Left ventricle myocardium inferior (tissue), 1 donor: ENCODE measurements at regions not wholly inside any gene's neighbourhood (a gene's known extent, or its start where the extent isn't known, plus 50 kb on each side); places are given as distances from the start of the nearest gene placed in this dataset.

ENCODE experiments used
- DNase-seq: peaks from one replicate; pipeline ENCODE4 v3.0.0-alpha.2; 2020
- H3K27ac ChIP-seq: fragments of 200-600 bp; replicated peaks from 2 replicates; pipeline ENCODE4 v1.8.0; 2021
- H3K27me3 ChIP-seq: fragments of 200-600 bp; 2 replicates; pipeline ENCODE4 v1.8.0; 2021; ENCODE audit warnings: low read depth
- H3K36me3 ChIP-seq: fragments of 200-600 bp; 2 replicates; pipeline ENCODE4 v1.8.0; 2021
- H3K4me1 ChIP-seq: fragments of 200-600 bp; 2 replicates; pipeline ENCODE4 v1.8.0; 2021
- H3K4me3 ChIP-seq: fragments of 200-600 bp; 2 replicates; pipeline ENCODE4 v1.8.0; 2021; ENCODE audit warnings: mild to moderate bottlenecking, moderate library complexity
- H3K9me3 ChIP-seq: fragments of 200-600 bp; replicated peaks from 2 replicates; pipeline ENCODE4 v1.8.0; 2021
- intact Hi-C: fragments of 100-400 bp; cut with micrococcal nuclease; formaldehyde crosslinking; loops from one replicate; pipeline ENCODE4 v1.11.0; 2022
- TF ChIP-seq, protein P1 (sequence below): fragments of 200-600 bp; IDR thresholded peaks from 2 replicates; pipeline ENCODE4 v1.8.0; 2021; ENCODE audit warnings: antibody characterized with exemption, mild to moderate bottlenecking, borderline replicate concordance
- donor health status: DM: no; HTN: yes; CAD: no; lungs with severe emphysema.

DNA sequence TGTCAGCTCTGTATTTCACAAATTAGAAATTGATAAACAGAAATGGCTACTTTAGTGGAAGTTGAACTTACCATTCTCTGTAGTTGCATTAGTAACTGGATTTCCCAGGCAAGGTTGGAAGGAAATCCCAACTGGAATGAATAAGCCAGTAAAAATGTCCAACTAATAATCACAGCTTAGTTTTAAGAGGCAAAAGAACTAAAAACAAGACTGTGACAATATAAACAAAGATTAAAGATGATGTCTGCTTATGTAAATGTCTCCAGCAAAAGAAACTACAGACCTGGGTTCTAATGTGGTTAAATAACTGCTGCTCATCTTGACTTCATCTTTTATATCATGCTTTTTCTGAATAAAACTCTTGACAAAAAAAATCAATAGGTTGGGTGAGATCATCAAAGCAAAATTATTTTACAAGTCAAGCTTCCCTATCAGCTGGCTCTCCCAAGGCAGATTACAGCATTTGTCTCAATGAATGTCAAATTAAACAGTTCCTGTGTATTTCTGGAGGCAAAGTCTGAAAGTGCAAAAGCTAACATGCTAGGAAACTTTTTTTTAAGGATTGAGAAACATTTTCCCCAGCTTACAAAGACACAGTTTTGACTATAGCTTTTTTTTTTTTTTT lies 62.3 kb upstream of the HMHB1 start:
- no peaks in the 10 kb centered on the region for H3K4me1 ChIP-seq
- DNase-seq, result no peak
- no peaks in the 10 kb centered on the region for H3K27me3 ChIP-seq
- TF ChIP-seq, protein P1, sequence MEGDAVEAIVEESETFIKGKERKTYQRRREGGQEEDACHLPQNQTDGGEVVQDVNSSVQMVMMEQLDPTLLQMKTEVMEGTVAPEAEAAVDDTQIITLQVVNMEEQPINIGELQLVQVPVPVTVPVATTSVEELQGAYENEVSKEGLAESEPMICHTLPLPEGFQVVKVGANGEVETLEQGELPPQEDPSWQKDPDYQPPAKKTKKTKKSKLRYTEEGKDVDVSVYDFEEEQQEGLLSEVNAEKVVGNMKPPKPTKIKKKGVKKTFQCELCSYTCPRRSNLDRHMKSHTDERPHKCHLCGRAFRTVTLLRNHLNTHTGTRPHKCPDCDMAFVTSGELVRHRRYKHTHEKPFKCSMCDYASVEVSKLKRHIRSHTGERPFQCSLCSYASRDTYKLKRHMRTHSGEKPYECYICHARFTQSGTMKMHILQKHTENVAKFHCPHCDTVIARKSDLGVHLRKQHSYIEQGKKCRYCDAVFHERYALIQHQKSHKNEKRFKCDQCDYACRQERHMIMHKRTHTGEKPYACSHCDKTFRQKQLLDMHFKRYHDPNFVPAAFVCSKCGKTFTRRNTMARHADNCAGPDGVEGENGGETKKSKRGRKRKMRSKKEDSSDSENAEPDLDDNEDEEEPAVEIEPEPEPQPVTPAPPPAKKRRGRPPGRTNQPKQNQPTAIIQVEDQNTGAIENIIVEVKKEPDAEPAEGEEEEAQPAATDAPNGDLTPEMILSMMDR, result no peak
- H3K4me3 ChIP-seq, result no peak overlapping the region
- H3K9me3 ChIP-seq, result no peaks in the 10 kb centered on the region
- intact Hi-C loops, result no loop called here
- H3K36me3 ChIP-seq, result no peaks in the 10 kb centered on the region
- no peak overlapping the region for H3K27ac ChIP-seq

DNA sequence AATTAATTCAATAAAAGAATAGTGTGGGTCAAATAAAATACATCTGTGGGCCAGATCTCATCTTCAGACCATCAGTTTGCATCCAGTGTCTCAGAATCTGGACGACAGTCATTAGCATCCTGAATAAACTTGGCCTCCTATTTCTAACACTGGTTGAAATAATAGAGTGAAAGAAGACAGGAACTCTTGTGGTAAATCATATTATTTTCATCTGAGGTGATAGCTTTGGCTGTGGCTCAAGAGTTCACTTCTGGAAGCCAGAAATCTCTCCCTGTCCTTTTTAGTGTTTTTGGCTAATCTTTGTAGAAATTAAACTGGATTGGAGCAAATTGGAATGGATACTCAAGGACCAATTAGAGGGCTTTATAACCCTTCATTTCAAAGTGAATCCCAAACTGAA lies 63.4 kb upstream of the HMHB1 start:
- no peaks in the 10 kb centered on the region for H3K36me3 ChIP-seq
- no peak overlapping the region for H3K4me3 ChIP-seq
- intact Hi-C loops, result no loop called here
- TF ChIP-seq, protein P1, result no peak
- no peak for DNase-seq
- H3K9me3 ChIP-seq, result no peaks in the 10 kb centered on the region
- H3K27ac ChIP-seq, result no peak overlapping the region
- H3K27me3 ChIP-seq, result no peaks in the 10 kb centered on the region
- H3K4me1 ChIP-seq, result no peaks in the 10 kb centered on the region

DNA sequence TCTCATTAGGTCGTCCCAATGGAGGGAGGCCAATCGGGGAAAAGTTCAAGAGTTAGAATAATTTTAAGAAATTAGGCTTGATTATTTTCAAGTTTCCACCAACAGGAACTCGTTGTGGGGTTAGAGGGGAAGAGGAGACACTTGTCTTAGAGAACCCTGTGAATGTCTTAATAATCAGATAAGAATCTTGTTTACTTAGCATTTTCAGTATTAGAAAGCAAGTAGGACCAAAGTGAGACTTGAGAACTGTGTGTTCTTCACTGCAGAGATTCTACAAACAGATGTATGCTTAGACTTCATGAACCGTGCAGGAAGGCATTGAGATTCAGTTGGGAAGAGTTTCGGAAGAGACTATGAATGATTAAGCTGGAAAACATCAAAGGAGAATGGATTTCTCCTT lies 69.0 kb upstream of the HMHB1 start:
- H3K4me1 ChIP-seq, result no peaks in the 10 kb centered on the region
- H3K27me3 ChIP-seq, result no peaks in the 10 kb centered on the region
- H3K36me3 ChIP-seq, result no peaks in the 10 kb centered on the region
- intact Hi-C loops, result no loop called here
- H3K27ac ChIP-seq, result no peak overlapping the region
- TF ChIP-seq, protein P1, result no peak
- H3K9me3 ChIP-seq, result no peaks in the 10 kb centered on the region
- DNase-seq, result no peak
- no peak overlapping the region for H3K4me3 ChIP-seq

DNA sequence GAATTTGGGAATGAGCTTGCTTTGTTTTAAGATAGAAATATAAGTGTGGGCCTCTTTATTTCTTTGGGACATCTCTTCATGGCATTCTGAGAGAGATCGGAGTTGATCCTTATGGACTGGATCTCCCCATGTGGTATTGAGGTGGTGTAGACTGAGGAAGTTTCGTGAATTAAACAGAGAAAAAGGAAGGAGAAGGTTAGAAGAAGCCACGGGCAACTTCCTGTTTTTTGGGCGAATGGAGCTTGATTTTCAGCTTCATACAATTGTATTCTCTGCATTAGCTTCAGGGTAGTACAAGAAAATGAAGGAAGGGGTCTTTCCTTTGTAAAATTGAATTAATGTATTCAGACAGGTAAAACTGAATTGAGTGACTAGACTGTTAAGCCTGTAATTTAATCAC lies 70.5 kb upstream of the HMHB1 start:
- H3K27ac ChIP-seq, result no peak overlapping the region
- no peak for DNase-seq
- no peak overlapping the region for H3K4me3 ChIP-seq
- intact Hi-C loops, result no loop called here
- no peaks in the 10 kb centered on the region for H3K36me3 ChIP-seq
- no peaks in the 10 kb centered on the region for H3K9me3 ChIP-seq
- H3K4me1 ChIP-seq, result no peaks in the 10 kb centered on the region
- TF ChIP-seq, protein P1, result no peak
- H3K27me3 ChIP-seq, result no peaks in the 10 kb centered on the region

DNA sequence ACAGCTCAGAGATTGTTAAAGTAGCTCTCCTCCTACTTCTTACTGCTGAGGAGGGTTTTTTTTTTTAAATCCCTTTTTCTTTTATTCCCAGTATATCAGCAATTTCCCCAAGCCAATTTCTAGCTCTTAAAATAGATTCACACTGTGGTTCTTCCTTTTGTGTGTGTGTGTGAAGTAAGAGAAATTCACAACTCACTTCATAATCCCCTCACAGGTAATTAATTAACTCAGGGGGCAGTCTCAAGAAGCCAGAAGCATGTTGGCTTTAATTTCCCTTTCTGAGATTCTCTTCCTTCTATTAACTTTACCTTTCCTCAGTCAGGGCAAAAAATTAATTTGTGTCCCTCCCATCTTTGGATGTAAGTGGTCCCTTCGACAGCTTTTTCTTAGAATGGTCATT lies 71.0 kb upstream of the HMHB1 start:
- TF ChIP-seq, protein P1, result no peak
- Histone ChIP-seq H3K27me3 (no peaks in the 10 kb centered on the region), H3K27ac (no peak overlapping the region), H3K4me3 (no peak overlapping the region), H3K4me1 (no peaks in the 10 kb centered on the region), H3K9me3 (no peaks in the 10 kb centered on the region), H3K36me3 (no peaks in the 10 kb centered on the region)
- no peak for DNase-seq
- intact Hi-C loops, result no loop called here
